GM21576 (cell line): ENCODE measurements at regions not wholly inside any gene's neighbourhood (a gene's known extent, or its start where the extent isn't known, plus 50 kb on each side); places are given as distances from the start of the nearest gene placed in this dataset.

ENCODE experiments used
- ATAC-seq: cut with Tn5 transposase; IDR thresholded peaks from one replicate; pipeline ENCODE4 v1.9.1; 2021; ENCODE audit warnings: mild to moderate bottlenecking, moderate library complexity; ENCODE audit not compliant: unreplicated experiment

DNA sequence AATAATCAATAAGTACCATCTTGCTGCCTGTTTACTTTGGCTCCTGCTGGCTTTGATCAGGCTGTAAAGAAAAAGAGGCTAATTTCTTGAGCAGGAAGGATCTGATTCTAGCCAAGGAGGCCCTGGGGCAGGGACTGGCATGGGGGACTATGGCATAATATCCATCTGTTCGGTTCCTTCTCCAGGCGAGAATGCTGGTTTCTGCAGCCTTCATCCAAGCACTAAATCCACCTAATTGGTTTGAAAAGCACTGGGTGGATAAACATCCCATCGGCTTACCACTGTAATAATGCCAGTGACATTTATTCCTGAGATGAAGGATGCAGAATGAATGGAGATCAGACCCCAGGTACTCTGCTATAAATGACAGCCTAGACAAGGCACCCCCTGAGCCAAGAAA, 180.0 kb upstream of the ASIC2 start:
- no peak for ATAC-seq

GRCh38 chr17:33474789-33475188, 181.7 kb upstream of the ASIC2 start:
- ATAC-seq, result no peak

GRCh38 chr17:33475594-33475993, 182.5 kb upstream of the ASIC2 start:
- ATAC-seq, result no peak

GRCh38 chr17:33481652-33482051, 188.6 kb upstream of the ASIC2 start:
- ATAC-seq, result no peak

GRCh38 chr17:33482636-33483035, 189.5 kb upstream of the ASIC2 start:
- no peak for ATAC-seq

GRCh38 chr17:33484559-33484958, 191.5 kb upstream of the ASIC2 start:
- ATAC-seq, result no peak

DNA sequence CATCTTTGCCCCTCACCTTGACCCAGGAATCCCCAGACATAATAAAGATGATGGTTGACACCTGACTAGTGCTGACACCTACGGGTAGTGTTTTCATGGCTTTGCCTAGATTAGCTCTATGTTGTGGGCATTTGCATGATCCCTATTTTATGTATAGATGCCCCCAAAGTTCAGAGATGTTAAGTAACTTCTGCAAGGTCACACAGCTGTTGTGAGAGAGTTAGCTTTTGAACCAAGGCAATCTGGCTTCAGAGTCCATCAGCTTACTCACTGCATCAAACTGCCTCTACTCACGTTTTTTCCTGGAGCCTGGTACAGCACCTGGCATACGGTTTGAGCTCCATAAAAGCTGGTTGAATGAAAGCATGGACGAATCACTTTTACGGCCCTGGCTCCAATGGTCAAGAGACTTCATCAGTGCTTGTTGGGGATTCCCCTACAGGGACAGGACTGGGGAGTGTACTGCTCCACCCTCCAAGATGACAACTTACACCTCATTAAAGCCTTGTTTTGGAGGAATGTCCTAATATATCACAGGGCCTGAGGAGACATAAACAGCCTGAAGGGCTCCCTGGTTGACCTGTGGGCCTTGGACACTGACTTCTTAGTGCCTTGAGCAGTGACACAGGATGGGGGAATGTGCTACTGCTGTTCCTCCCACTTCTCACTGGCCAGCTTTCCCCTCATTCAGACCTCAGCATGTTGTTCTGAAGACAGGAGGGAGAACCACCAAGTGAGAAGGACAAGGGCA, 193.2 kb upstream of the ASIC2 start:
- no peak for ATAC-seq

- no peak for ATAC-seq
Observed at GRCh38 chr17:33487187-33487879, 194.2 kb upstream of the ASIC2 start.

DNA sequence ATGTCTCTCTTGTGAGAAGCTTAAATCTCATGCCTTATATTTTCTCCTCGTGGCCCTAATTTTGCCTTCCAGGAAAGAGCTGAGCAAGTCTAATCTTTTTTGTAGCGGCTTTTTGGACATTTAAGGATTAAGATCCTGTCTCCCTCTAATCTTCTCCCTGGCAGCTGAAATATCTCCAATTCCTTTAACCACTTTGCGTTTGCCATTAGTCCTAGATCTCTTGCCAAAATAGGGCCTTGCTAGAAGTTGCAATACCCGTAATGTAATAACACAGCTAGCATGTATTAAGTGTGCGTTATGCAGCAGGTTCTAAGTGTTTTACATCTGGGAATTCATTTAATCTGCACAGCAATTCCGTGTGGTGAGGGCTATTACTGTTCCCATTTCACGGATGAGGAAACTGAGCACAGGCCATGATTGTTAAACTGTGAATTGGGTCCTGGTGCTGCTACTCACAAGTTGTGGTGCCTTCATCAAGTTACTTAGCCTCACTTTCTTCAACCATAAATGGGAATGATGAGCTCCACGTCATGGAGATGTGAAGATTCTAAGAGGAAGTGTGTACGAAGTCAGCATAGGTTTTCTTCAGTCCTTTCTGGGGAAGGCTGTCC, 198.9 kb upstream of the ASIC2 start:
- no peak for ATAC-seq

- no peak for ATAC-seq
Observed at GRCh38 chr17:33492731-33493265, 199.7 kb upstream of the ASIC2 start.

DNA sequence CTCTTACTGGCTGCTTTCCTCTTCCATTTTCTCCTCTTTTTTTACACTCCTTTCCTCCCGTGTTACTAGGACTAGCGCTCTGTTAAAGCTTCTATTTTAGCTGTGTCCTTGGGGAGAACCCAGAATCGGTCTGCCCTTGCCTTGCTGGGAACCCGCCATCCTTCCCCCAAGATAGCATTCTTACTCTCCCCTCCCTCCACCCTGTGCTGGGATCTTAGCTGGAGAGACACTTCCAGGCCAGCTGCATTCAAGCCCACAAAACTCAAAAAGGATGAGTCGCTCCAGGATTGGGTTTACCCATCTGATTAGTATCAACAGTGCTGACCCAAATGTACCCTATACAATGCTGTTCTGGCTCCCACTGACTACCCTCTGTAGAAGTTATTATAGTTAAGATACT, 200.5 kb upstream of the ASIC2 start:
- no peak for ATAC-seq

DNA sequence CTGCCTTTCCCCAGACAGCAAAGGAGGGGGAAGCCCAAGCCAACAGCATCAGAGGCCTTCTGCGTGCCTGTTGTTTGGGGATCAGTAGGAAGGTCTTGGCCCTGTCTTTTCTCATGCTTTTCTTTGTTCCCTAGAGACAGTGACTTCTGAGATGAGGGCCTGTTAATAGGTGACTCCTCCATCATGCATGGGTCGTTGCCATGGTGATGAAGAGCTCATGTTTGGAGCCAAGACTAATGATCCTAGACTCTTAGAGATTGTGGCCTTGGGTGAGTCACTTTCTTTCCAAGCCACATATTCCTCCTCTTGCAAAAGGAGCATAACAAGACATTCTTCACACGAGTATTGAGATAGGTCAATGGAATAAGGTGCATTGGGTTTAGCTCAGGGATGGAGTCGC, 201.1 kb upstream of the ASIC2 start:
- ATAC-seq, result no peak

GRCh38 chr17:33497623-33498022, 204.5 kb upstream of the ASIC2 start:
- ATAC-seq, result no peak

GRCh38 chr17:33498069-33498468, 205.0 kb upstream of the ASIC2 start:
- no peak for ATAC-seq

DNA sequence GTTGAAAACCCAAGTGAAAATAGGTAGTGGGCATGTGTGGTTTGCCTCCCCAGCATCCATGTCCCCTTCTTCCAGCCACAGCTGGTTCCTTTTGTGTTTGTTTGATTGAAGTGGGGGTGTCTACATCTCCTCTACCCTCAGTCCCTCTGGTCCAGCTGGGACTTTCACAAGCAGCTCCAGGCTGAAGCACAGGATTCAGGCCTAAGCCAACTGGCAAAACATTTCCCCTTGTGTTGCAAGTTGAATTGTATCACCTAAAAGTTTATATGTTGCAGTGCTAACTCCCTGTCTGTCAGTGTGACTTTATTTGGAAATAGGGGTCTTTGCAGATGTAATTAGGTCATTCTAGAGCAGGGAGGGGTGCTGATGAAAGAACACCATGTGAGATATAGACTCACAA, 205.9 kb upstream of the ASIC2 start:
- no peak for ATAC-seq

GRCh38 chr17:33500151-33500550, 207.1 kb upstream of the ASIC2 start:
- no peak for ATAC-seq

GRCh38 chr17:33501185-33501584, 208.1 kb upstream of the ASIC2 start:
- ATAC-seq, result no peak

- no peak for ATAC-seq
Observed at GRCh38 chr17:33504571-33504970, 211.5 kb upstream of the ASIC2 start.

DNA sequence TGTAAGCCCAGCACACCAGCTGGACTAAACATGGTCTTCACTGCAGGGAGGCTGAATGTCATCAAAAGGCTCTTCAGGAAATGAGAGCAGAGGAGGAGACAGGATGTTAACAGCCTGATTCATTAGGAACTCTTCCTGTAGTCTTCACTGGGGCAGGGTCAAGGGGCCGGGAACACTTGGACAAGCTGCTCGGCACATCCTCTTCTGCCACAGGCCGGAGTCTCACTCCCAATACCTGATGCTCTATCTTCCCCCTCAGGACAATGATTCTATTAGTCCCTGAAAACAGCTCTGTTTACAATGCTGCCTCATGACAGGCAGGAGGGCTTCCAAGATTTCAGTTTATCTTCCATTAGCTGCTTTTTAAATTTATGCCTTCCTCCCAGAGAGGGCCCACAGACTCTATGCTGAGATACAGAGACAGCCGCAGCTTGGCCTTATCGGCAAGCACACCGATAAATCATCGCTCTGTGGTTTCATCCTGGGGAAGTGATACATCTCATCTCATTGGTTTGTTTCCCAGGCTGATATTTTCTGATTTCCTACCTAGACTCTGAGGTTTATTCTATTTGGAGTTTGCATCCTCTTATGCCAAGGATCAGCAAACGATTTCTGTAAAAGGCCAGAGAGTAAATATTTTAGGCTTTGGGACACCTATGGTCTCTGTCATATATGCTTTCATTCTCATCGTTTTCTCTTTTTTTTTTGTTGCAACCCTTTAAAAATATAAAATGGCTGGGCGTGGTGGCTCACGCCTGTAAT, 214.0 kb upstream of the ASIC2 start:
- no peak for ATAC-seq

DNA sequence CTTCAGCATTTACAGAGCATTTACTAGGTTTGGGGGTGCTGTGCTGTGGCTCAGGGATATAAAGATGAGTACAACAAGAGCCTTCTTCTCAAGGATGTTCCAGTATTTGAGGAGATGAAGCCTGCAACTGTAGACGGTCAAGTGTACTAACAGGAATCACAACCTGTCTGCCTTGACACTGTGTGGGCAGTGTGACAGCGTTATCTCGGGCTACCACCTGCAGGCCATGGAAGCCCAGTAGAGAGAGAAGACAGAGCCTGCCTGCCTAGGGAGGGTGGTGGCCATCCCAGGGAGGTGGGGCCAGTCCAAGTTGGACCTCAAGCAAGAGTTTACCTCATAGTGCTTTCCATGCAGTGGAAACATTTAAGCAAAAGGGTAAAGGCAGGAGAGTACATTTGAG, 215.1 kb upstream of the ASIC2 start:
- no peak for ATAC-seq

DNA sequence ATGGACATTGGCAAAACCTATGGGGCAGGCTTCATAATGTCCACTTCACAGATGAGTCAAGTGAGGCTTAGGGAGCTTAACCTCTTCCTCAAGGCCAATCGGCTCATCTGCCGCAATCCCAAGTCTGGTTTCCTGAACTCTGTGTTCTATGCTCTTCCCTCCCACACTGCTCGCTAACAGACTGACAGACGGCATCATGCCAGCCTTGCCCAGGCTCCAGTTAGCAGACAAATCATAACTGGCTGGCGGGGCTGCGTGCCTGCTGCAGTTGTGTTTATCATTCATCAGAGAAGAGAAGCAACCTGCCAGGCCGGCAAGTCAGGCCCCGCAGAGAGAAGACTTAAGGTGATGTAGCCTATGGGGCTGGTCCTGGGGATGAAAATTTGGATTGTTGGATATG, 216.2 kb upstream of the ASIC2 start:
- ATAC-seq, result no peak
